Kidney (tissue), 13 donors: ENCODE measurements at regions not wholly inside any gene's neighbourhood (a gene's known extent, or its start where the extent isn't known, plus 50 kb on each side); places are given as distances from the start of the nearest gene placed in this dataset.

Source experiments
- DNase-seq, 5 donors: peaks; one replicate each; pipeline ENCODE4 v3.0.0-alpha.2; 2013 to 2020
- FAIRE-seq: peaks from 2 replicates; lab custom pipeline; 2012; peaks lifted over from hg19 to GRCh38; lab: Jason Lieb, UNC
- H3K27ac ChIP-seq, 2 donors: one replicate each; pipeline ENCODE4 v1.7.0; 2013; ENCODE audit warnings: low read depth in 2 of 2, low read length in 2 of 2, inconsistent platforms in 1 of 2
- H3K27me3 ChIP-seq: one replicate; pipeline ENCODE4 v1.7.1; 2013; ENCODE audit warnings: low read length, inconsistent platforms; ENCODE audit not compliant: control insufficient read depth, insufficient read depth
- H3K36me3 ChIP-seq, 3 donors: one replicate each; pipeline versions ENCODE4 v1.7.0 to v1.7.1; 2013; ENCODE audit warnings: low read length in 3 of 3, control low read depth in 1 of 3, inconsistent platforms in 1 of 3; ENCODE audit not compliant: insufficient read depth in 3 of 3, control insufficient read depth in 2 of 3
- H3K4me1 ChIP-seq, 3 donors: one replicate each; pipeline versions ENCODE4 v1.7.0 to v1.7.1; 2013; ENCODE audit warnings: low read length in 3 of 3, inconsistent platforms in 1 of 3, low read depth in 1 of 3; ENCODE audit not compliant: control insufficient read depth in 2 of 3, insufficient read depth in 2 of 3
- H3K4me3 ChIP-seq, 3 donors: one replicate each; pipeline versions ENCODE4 v1.7.0 to v1.8.1; 2013; ENCODE audit warnings: low read length in 3 of 3, control low read depth in 1 of 3, inconsistent platforms in 1 of 3
- H3K9ac ChIP-seq, 3 donors: one replicate each; pipeline versions ENCODE4 v1.7.0 to v1.7.1; 2013; ENCODE audit warnings: low read length in 3 of 3, control low read depth in 1 of 3, inconsistent platforms in 1 of 3
- H3K9me3 ChIP-seq, 3 donors: one replicate each; pipeline versions ENCODE4 v1.7.0 to v1.7.1; 2013; ENCODE audit warnings: low read length in 3 of 3, control low read depth in 1 of 3, inconsistent platforms in 1 of 3; ENCODE audit not compliant: control insufficient read depth in 2 of 3, insufficient read depth in 1 of 3
- CTCF ChIP-seq: IDR thresholded peaks from 3 replicates; pipeline ENCODE4 v1.5.1; 2012; ENCODE audit warnings: mild to moderate bottlenecking, moderate library complexity, borderline replicate concordance; ENCODE audit not compliant: insufficient read depth; ENCODE audit errors: extremely low read depth
- intact Hi-C: fragments of 100-400 bp; cut with DNase I; formaldehyde crosslinking; loops from one replicate; pipeline ENCODE4 v1.11.1; 2022
- donor health status: control.
- donor health status: control.
- donor health status: control.
- donor health status: control.
- donor health status: control.
- donor health status: DM: yes; HTN: yes; CAD: no.
- donor health status: Normal renal cell carcinoma (clear cell type).

- no peaks in the 10 kb centered on the region for H3K9me3 ChIP-seq
- DNase-seq = no peak
- H3K27me3 ChIP-seq = no peaks in the 10 kb centered on the region
- intact Hi-C loops = no loop called here
- no peaks in the 10 kb centered on the region for H3K36me3 ChIP-seq
- no peak overlapping the region for H3K9ac ChIP-seq
- FAIRE-seq = no peak
- no peak overlapping the region for H3K4me3 ChIP-seq
- H3K27ac ChIP-seq = no peak overlapping the region
- TF ChIP-seq CTCF = no peak
- H3K4me1 ChIP-seq = no peaks in the 10 kb centered on the region
These were observed 992.4 kb downstream of the NSUN3 start for GRCh38 chr3:95055288-95055687.

DNA sequence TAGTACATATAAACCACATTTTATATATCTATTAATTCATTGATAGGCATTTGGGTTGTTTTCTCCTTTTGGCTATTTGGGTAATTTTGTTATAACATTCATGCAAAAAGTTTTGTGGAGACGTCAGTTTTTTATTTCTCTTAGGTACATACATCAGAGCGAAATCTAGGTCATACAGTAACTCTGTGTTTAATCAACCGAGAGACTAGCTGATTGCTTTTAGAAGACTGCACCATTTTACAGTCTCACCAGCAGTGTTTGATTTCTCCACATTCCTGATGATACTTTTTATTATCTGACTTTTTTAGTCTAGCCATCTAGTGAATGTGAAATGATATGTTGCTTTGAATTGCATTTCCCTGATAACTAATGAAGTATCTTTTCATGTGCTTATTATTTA lies 1019.3 kb downstream of the NSUN3 start:
- Histone ChIP-seq H3K9ac (no peak overlapping the region), H3K36me3 (no peaks in the 10 kb centered on the region), H3K27me3 (no peaks in the 10 kb centered on the region), H3K4me3 (no peak overlapping the region), H3K4me1 (no peaks in the 10 kb centered on the region), H3K27ac (no peak overlapping the region), H3K9me3 (no peaks in the 10 kb centered on the region)
- FAIRE-seq (no peak), DNase-seq (no peak)
- no peak for TF ChIP-seq CTCF
- intact Hi-C loops = no loop called here

DNA sequence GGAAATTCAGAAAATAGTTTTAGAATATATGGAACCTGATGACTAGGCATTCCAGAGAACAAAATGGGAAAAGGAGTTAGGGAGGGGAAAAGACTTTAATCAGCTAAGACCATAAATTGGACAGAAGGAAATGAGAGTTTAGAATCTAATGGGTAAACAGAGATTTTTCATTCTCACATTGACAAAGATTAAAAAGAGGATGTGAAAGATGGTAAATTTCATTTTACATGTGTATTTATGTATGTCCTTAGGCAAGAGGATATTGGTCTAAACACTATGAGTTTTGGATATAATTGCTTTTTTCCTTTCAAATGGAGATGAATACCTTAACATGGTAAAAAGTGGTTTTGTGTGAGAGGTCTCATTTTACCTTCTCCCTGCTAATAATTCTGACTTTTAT lies 1021.9 kb downstream of the NSUN3 start:
- DNase-seq (no peak), FAIRE-seq (no peak)
- Histone ChIP-seq H3K36me3 (no peaks in the 10 kb centered on the region), H3K27me3 (no peaks in the 10 kb centered on the region), H3K9ac (no peak overlapping the region), H3K27ac (no peak overlapping the region), H3K4me3 (no peak overlapping the region), H3K9me3 (no peaks in the 10 kb centered on the region), H3K4me1 (no peaks in the 10 kb centered on the region)
- intact Hi-C loops = no loop called here
- no peak for TF ChIP-seq CTCF

- Histone ChIP-seq H3K9me3 (no peaks in the 10 kb centered on the region), H3K27me3 (no peaks in the 10 kb centered on the region), H3K27ac (no peak overlapping the region), H3K9ac (no peak overlapping the region), H3K4me1 (no peaks in the 10 kb centered on the region), H3K4me3 (no peak overlapping the region), H3K36me3 (no peaks in the 10 kb centered on the region)
- DNase-seq (no peak), FAIRE-seq (no peak)
- intact Hi-C loops = no loop called here
- no peak for TF ChIP-seq CTCF
These were observed 1025.6 kb downstream of the NSUN3 start for GRCh38 chr3:95088464-95088863.
